GM12878 (cell line): ENCODE measurements at regions not wholly inside any gene's neighbourhood (a gene's known extent, or its start where the extent isn't known, plus 50 kb on each side); places are given as distances from the start of the nearest gene placed in this dataset.

Experiments
- EZH2 ChIP-seq: IDR thresholded peaks from 2 replicates; pipeline ENCODE4 v1.6.1; 2012; ENCODE audit warnings: low read depth, mild to moderate bottlenecking, control low read depth, inconsistent platforms, low read length, borderline replicate concordance; ENCODE audit not compliant: control insufficient read depth
- FOXM1 ChIP-seq: IDR thresholded peaks from 2 replicates; pipeline ENCODE4 v1.6.1; 2012; ENCODE audit warnings: low read depth, mild to moderate bottlenecking, inconsistent platforms, low read length, moderate library complexity
- POLR2A ChIP-seq: IDR thresholded peaks from 2 replicates; pipeline ENCODE4 v1.6.1; 2011; ENCODE audit warnings: low read depth, mild to moderate bottlenecking, low read length
- SREBF2 ChIP-seq: IDR thresholded peaks from 2 replicates; pipeline ENCODE4 v1.6.1; 2012; ENCODE audit warnings: mild to moderate bottlenecking, low read length
- SRF ChIP-seq, 2 experiments: IDR thresholded peaks; 2 replicates each; pipeline ENCODE4 v1.6.1; 2011; ENCODE audit warnings: low read depth in 2 of 2, low read length in 2 of 2, mild to moderate bottlenecking in 1 of 2, moderate library complexity in 1 of 2
- SUZ12 ChIP-seq: fragments of 200-600 bp; sonication (generic); IDR thresholded peaks from one replicate; pipeline ENCODE4 v1.6.1; 2018; ENCODE audit warnings: antibody characterized with exemption, mild to moderate bottlenecking; ENCODE audit not compliant: unreplicated experiment
- ZZZ3 ChIP-seq: IDR thresholded peaks from 2 replicates; pipeline ENCODE4 v1.6.1; 2011; ENCODE audit warnings: low read depth; ENCODE audit not compliant: control insufficient read depth, insufficient read length
- TF ChIP-seq, protein P1 (sequence below): IDR thresholded peaks from 2 replicates; pipeline ENCODE4 v1.6.1; 2011; ENCODE audit warnings: low read depth, low read length, improper control_type of control experiment, borderline replicate concordance
- TF ChIP-seq, protein P2 (sequence below), 3 experiments: IDR thresholded peaks in 2 of 3; conservative IDR thresholded peaks in 1 of 3; 2 replicates each; pipeline ENCODE4 v1.5.1; 2011; ENCODE audit warnings: low read depth in 3 of 3, low read length in 3 of 3, mild to moderate bottlenecking in 3 of 3, control low read depth in 2 of 3, moderate library complexity in 2 of 3, inconsistent platforms in 1 of 3, mixed read lengths in 1 of 3; ENCODE audit not compliant: control insufficient read depth in 2 of 3, insufficient read depth in 1 of 3; ENCODE audit errors: extremely low read depth in 1 of 3

DNA sequence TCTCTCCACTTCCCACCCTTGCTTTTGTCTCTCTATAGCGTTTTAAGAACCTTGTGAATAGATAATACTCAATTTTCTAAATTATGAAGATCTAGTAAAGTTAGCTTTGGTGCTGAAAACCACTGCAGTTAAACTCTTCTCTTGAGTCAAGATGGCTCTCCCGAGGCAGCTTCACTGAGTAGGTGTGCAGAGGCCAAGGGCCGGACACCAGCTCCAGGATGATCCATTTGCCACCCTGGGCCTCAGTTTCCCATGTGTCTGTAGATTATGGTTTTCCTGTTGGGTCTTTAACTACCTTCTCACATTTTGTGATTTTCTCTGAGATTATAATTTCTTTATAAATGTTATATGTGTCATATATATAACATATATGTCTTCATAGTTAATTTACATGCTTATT is 68.5 kb upstream of the SH3RF3 start:
- TF ChIP-seq, protein P1, sequence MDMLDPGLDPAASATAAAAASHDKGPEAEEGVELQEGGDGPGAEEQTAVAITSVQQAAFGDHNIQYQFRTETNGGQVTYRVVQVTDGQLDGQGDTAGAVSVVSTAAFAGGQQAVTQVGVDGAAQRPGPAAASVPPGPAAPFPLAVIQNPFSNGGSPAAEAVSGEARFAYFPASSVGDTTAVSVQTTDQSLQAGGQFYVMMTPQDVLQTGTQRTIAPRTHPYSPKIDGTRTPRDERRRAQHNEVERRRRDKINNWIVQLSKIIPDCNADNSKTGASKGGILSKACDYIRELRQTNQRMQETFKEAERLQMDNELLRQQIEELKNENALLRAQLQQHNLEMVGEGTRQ: no peak
- TF ChIP-seq SRF (IDR thresholded peaks at IDR 0.05; ENCODE audit: low read depth in 2 of 2, low read length in 2 of 2) (no peak), EZH2 (no peak), POLR2A (no peak), FOXM1 (no peak), SREBF2 (no peak), SUZ12 (no peak), ZZZ3 (no peak)
- TF ChIP-seq, protein P2, sequence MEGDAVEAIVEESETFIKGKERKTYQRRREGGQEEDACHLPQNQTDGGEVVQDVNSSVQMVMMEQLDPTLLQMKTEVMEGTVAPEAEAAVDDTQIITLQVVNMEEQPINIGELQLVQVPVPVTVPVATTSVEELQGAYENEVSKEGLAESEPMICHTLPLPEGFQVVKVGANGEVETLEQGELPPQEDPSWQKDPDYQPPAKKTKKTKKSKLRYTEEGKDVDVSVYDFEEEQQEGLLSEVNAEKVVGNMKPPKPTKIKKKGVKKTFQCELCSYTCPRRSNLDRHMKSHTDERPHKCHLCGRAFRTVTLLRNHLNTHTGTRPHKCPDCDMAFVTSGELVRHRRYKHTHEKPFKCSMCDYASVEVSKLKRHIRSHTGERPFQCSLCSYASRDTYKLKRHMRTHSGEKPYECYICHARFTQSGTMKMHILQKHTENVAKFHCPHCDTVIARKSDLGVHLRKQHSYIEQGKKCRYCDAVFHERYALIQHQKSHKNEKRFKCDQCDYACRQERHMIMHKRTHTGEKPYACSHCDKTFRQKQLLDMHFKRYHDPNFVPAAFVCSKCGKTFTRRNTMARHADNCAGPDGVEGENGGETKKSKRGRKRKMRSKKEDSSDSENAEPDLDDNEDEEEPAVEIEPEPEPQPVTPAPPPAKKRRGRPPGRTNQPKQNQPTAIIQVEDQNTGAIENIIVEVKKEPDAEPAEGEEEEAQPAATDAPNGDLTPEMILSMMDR (IDR thresholded peaks at IDR 0.05 in 2 of 3, conservative IDR thresholded peaks at IDR 0.05 in 1 of 3; ENCODE audit: control insufficient read depth in 2 of 3, extremely low read depth in 1 of 3, insufficient read depth in 1 of 3, low read depth in 3 of 3, low read length in 3 of 3): no peak
